Gastrocnemius medialis (tissue), 4 donors: ENCODE measurements at regions not wholly inside any gene's neighbourhood (a gene's known extent, or its start where the extent isn't known, plus 50 kb on each side); places are given as distances from the start of the nearest gene placed in this dataset.

Experiments
- ATAC-seq, 2 donors: fragments of 150-250 bp; one replicate each; pipeline ENCODE4 v1.9.1; 2016
- DNase-seq, 2 donors: peaks; one replicate each; pipeline ENCODE4 v3.0.0-alpha.2; 2019
- H3K27ac ChIP-seq, 4 donors: fragments of 200-600 bp; sonication (generic); 1 replicate in 1 of 4; 2 replicates in 3 of 4; pipeline ENCODE4 v1.5.1; 2016 to 2018; ENCODE audit warnings: mild to moderate bottlenecking in 2 of 4, moderate library complexity in 1 of 4
- H3K27me3 ChIP-seq, 3 donors: fragments of 200-600 bp; sonication (generic) in 2 of 3; 1 replicate in 1 of 3; 2 replicates in 2 of 3; pipeline versions ENCODE4 v1.5.1 to v1.6.0; 2016 to 2019; ENCODE audit warnings: mild to moderate bottlenecking in 1 of 3, moderate library complexity in 1 of 3
- H3K36me3 ChIP-seq, 2 donors: fragments of 200-600 bp; sonication (generic) in 1 of 2; one replicate each; pipeline ENCODE4 v1.5.1; 2017 to 2018
- H3K4me1 ChIP-seq, 2 donors: fragments of 200-600 bp; sonication (generic) in 1 of 2; one replicate each; pipeline ENCODE4 v1.5.1; 2016 to 2017; ENCODE audit warnings: mild to moderate bottlenecking in 2 of 2
- H3K4me3 ChIP-seq, 4 donors: fragments of 200-600 bp; sonication (generic) in 3 of 4; 1 replicate in 1 of 4; 2 replicates in 3 of 4; pipeline ENCODE4 v1.5.1; 2016 to 2019; ENCODE audit warnings: mild to moderate bottlenecking in 2 of 4
- H3K9me3 ChIP-seq, 3 donors: fragments of 200-600 bp; sonication (generic) in 2 of 3; 1 replicate in 1 of 3; 2 replicates in 2 of 3; pipeline ENCODE4 v1.5.1; 2016 to 2019
- POLR2A ChIP-seq, 2 donors: fragments of 450-650 bp; IDR thresholded peaks; one replicate each; pipeline ENCODE4 v1.6.1; 2017; ENCODE audit warnings: antibody characterized with exemption in 2 of 2, mild to moderate bottlenecking in 2 of 2, moderate library complexity in 2 of 2
- in situ Hi-C, 4 donors: fragments of 200-750 bp; cut with MboI; loops; one replicate each; pipeline versions ENCODE4 v1.15.0 to v1.8.0; 2017; ENCODE audit warnings: low sequenced_read_pairs in 4 of 4
- intact Hi-C: fragments of 100-400 bp; cut with DNase I; formaldehyde crosslinking; loops from one replicate; pipeline ENCODE4 v1.15.1; 2023; ENCODE audit warnings: low total_unique reads
- TF ChIP-seq, protein P1 (sequence below), 5 experiments: fragments of 450-650 bp in 3 of 5; fragments of 200-600 bp in 2 of 5; sonication (generic) in 2 of 5; IDR thresholded peaks in 4 of 5; conservative IDR thresholded peaks in 1 of 5; 1 replicate in 4 of 5; 2 replicates in 1 of 5; pipeline ENCODE4 v1.5.1; 2016 to 2019; ENCODE audit warnings: antibody characterized with exemption in 5 of 5, mild to moderate bottlenecking in 3 of 5, moderate library complexity in 3 of 5

DNA sequence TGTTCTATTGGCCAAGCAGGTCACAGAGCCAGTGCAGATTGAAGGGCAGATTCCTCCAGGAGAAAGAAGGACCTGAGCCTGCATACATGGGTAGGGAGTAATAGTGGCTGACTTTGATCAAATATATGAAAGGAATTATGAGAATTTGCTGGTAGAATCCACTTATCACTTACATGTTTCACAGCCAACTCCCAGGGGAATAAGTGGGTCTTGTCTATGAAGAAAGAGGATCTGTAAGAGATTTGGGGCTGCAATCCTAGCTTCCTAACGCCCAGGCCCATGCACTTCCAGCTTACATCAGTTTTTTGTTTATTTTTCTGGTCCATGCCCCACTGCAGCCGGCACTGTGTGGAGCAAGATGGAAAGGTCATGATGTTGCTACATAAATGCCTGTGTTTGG, 107.9 kb upstream of the SYNDIG1 start:
- in situ Hi-C loops: no loop called here
- no peak for DNase-seq
- H3K4me1 ChIP-seq: no peaks in the 10 kb centered on the region
- no peaks in the 10 kb centered on the region for H3K27me3 ChIP-seq
- no peak overlapping the region for H3K4me3 ChIP-seq
- no peaks in the 10 kb centered on the region for H3K9me3 ChIP-seq
- intact Hi-C loops: no loop called here
- no peaks in the 10 kb centered on the region for H3K36me3 ChIP-seq
- no peak for ATAC-seq
- TF ChIP-seq, protein P1, sequence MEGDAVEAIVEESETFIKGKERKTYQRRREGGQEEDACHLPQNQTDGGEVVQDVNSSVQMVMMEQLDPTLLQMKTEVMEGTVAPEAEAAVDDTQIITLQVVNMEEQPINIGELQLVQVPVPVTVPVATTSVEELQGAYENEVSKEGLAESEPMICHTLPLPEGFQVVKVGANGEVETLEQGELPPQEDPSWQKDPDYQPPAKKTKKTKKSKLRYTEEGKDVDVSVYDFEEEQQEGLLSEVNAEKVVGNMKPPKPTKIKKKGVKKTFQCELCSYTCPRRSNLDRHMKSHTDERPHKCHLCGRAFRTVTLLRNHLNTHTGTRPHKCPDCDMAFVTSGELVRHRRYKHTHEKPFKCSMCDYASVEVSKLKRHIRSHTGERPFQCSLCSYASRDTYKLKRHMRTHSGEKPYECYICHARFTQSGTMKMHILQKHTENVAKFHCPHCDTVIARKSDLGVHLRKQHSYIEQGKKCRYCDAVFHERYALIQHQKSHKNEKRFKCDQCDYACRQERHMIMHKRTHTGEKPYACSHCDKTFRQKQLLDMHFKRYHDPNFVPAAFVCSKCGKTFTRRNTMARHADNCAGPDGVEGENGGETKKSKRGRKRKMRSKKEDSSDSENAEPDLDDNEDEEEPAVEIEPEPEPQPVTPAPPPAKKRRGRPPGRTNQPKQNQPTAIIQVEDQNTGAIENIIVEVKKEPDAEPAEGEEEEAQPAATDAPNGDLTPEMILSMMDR (IDR thresholded peaks at IDR 0.05 in 4 of 5, conservative IDR thresholded peaks at IDR 0.05 in 1 of 5): no peak
- no peak for TF ChIP-seq POLR2A (IDR thresholded peaks at IDR 0.05)
- H3K27ac ChIP-seq: no peak overlapping the region

DNA sequence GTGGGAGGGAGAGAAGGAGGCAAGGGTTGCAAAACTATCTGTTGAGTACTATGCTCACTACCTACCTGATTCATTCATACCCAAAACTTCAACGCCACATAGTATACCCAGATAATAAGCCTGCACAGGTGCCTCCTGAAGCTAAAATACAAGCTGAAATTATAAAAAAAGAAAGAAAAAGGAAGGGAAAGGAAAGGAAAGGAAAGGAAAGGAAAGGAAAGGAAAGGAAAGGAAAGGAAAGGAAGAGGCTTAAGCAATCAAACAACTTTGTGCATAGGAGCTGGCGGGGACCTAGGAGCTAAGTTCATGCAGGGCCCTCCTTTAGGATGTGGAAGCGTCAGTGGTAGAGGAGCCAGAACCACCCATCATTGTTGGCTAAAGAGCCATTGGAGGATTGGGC, 108.9 kb upstream of the SYNDIG1 start:
- no peak overlapping the region for H3K4me3 ChIP-seq
- H3K27me3 ChIP-seq: no peaks in the 10 kb centered on the region
- in situ Hi-C loops (no loop called here), intact Hi-C loops (no loop called here)
- no peaks in the 10 kb centered on the region for H3K4me1 ChIP-seq
- no peak overlapping the region for H3K27ac ChIP-seq
- no peak for ATAC-seq
- H3K9me3 ChIP-seq: no peaks in the 10 kb centered on the region
- no peak for TF ChIP-seq POLR2A (IDR thresholded peaks at IDR 0.05)
- DNase-seq: no peak
- no peaks in the 10 kb centered on the region for H3K36me3 ChIP-seq

DNA sequence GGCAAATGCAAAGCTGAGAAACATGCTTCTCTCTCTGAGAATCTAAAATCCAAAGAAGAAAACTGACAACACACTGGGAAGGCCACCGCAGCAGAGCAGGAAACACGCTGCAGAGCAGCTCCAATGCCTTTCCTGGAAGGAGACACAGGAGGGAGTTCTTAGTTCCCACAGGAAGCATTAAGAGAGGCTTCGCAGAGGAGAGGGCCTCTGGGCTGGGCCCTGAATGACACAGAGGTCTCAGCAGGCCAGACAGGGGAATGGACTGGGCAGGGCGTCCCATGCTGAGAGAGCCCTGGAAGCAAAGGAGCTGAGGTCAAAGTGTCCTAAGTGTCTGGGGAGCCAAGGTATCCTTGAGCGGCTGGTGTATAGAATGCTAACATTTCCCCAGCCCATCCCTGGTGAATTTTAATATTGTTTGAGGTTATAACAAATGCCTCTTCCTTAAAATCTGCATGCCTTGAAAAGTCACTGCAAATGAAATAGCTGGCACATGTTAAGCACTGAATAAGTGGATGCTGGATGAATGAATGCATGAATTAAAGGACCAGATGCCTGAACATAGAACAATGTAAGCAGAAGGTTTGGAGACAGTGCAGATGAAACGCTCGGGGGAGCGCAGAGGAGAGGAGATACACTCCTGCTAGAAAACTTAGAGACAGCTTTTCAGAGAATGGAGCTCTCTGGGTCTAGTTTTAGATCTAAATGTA, 110.0 kb upstream of the SYNDIG1 start:
- no peak for ATAC-seq

DNA sequence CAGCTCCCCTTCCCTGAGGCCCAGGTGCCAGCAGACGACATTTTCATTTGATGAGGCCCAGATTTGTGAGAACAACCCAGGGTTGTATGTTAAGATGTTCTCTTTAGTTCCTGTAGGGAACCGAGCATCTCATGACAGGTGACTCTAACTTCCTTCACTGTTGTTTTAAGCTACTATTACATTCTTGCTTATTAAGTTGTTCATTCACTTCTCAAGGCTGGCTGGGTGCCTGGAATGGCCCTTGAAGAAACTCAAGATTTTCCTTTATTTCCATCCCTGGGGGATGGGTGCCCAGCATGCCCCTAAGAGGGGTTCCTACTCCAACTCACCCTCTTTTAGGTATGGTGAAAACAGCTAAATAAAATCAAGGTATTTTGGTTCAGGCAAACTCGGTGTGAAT, 111.5 kb upstream of the SYNDIG1 start:
- intact Hi-C loops (no loop called here), in situ Hi-C loops (no loop called here)
- no peak for ATAC-seq
- DNase-seq: no peak
- no peak for TF ChIP-seq POLR2A (IDR thresholded peaks at IDR 0.05)
- TF ChIP-seq, protein P1 (IDR thresholded peaks at IDR 0.05 in 4 of 5, conservative IDR thresholded peaks at IDR 0.05 in 1 of 5): no peak
- H3K27me3 ChIP-seq: no peaks in the 10 kb centered on the region
- H3K36me3 ChIP-seq: no peaks in the 10 kb centered on the region
- no peak overlapping the region for H3K27ac ChIP-seq
- H3K9me3 ChIP-seq: no peaks in the 10 kb centered on the region
- H3K4me1 ChIP-seq: no peaks in the 10 kb centered on the region
- no peak overlapping the region for H3K4me3 ChIP-seq

More for the DNA sequence above, 110.0 kb upstream of the SYNDIG1 start:
- no peaks in the 10 kb centered on the region for H3K27me3 ChIP-seq
- no peaks in the 10 kb centered on the region for H3K9me3 ChIP-seq
- in situ Hi-C loops: no loop called here
- H3K36me3 ChIP-seq: no peaks in the 10 kb centered on the region
- TF ChIP-seq POLR2A (IDR thresholded peaks at IDR 0.05): no peak
- TF ChIP-seq, protein P1 (IDR thresholded peaks at IDR 0.05 in 4 of 5, conservative IDR thresholded peaks at IDR 0.05 in 1 of 5): no peak
- intact Hi-C loops: no loop called here
- DNase-seq: no peak
- no peak overlapping the region for H3K27ac ChIP-seq
- H3K4me1 ChIP-seq: no peaks in the 10 kb centered on the region
- H3K4me3 ChIP-seq: no peak overlapping the region

DNA sequence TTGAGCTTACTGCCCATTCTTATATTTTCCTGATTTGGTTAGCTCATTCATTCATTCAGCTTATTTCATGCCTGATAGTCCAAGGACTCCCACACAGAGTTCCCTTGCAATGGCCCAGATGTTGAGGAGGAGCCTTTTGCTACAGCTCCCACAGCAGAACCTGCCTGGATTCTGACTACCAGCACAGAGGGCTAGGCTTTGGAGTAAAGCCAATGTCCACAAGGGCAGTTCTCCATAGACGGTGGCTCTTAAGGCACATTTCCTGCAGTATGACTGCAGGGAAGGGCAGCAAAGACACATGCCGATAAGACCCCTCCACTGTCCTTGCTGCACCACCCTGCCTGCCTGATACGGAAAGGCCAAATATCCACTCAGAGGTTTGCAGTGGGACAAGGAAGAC, 112.3 kb upstream of the SYNDIG1 start:
- DNase-seq: no peak
- TF ChIP-seq, protein P1 (IDR thresholded peaks at IDR 0.05 in 4 of 5, conservative IDR thresholded peaks at IDR 0.05 in 1 of 5): no peak
- no peak for TF ChIP-seq POLR2A (IDR thresholded peaks at IDR 0.05)
- in situ Hi-C loops: no loop called here
- Histone ChIP-seq H3K27me3 (no peaks in the 10 kb centered on the region), H3K4me1 (no peaks in the 10 kb centered on the region), H3K9me3 (no peaks in the 10 kb centered on the region), H3K36me3 (no peaks in the 10 kb centered on the region), H3K4me3 (no peak overlapping the region), H3K27ac (no peak overlapping the region)
- ATAC-seq: no peak
- intact Hi-C loops: no loop called here
